NCI-H226 (cell line): ENCODE measurements at regions not wholly inside any gene's neighbourhood (a gene's known extent, or its start where the extent isn't known, plus 50 kb on each side); places are given as distances from the start of the nearest gene placed in this dataset.

Experiments
- DNase-seq: peaks from one replicate; pipeline ENCODE4 v3.0.0-alpha.2; 2015

GRCh38 chr1:22289307-22289995, 146.6 kb upstream of the WNT4 start:
- DNase-seq, result peak; percentile 47

GRCh38 chr1:22290157-22290556, 147.3 kb upstream of the WNT4 start:
- DNase-seq, result no peak

- DNase-seq, result no peak
Observed at GRCh38 chr1:22290611-22291010, 147.7 kb upstream of the WNT4 start.

- DNase-seq, result no peak
Observed at GRCh38 chr1:22291057-22291456, 148.2 kb upstream of the WNT4 start.

- no peak for DNase-seq
Observed at GRCh38 chr1:22291494-22291893, 148.6 kb upstream of the WNT4 start.

GRCh38 chr1:22292011-22292788, 149.3 kb upstream of the WNT4 start:
- no peak for DNase-seq

- DNase-seq, result no peak
Observed at GRCh38 chr1:22295396-22295795, 152.5 kb upstream of the WNT4 start.

GRCh38 chr1:22295856-22296255, 153.0 kb upstream of the WNT4 start:
- no peak for DNase-seq

GRCh38 chr1:22296701-22297591, 154.0 kb upstream of the WNT4 start:
- DNase-seq, result no peak

- no peak for DNase-seq
Observed at GRCh38 chr1:22297999-22298398, 153.7 kb upstream of the ZBTB40 start.

GRCh38 chr1:22303816-22304215, 147.8 kb upstream of the ZBTB40 start:
- DNase-seq, result no peak

- no peak for DNase-seq
Observed at GRCh38 chr1:22309572-22309971, 142.1 kb upstream of the ZBTB40 start.

- no peak for DNase-seq
Observed at GRCh38 chr1:22311461-22311860, 140.2 kb upstream of the ZBTB40 start.

GRCh38 chr1:22313321-22313720, 138.3 kb upstream of the ZBTB40 start:
- DNase-seq, result no peak

GRCh38 chr1:22314706-22315105, 136.9 kb upstream of the ZBTB40 start:
- no peak for DNase-seq

- DNase-seq, result no peak
Observed at GRCh38 chr1:22315315-22316078, 136.2 kb upstream of the ZBTB40 start.

- DNase-seq, result no peak
Observed at GRCh38 chr1:22317231-22317919, 134.3 kb upstream of the ZBTB40 start.

- no peak for DNase-seq
Observed at GRCh38 chr1:22317920-22318243, 133.8 kb upstream of the ZBTB40 start.

- DNase-seq, result no peak
Observed at GRCh38 chr1:22318279-22318981, 133.2 kb upstream of the ZBTB40 start.

- DNase-seq, result no peak
Observed at GRCh38 chr1:22319608-22320007, 132.0 kb upstream of the ZBTB40 start.

- no peak for DNase-seq
Observed at GRCh38 chr1:22320587-22321344, 130.9 kb upstream of the ZBTB40 start.
